ENCODE measurements at regions not wholly inside any gene's neighbourhood (a gene's known extent, or its start where the extent isn't known, plus 50 kb on each side); places are given as distances from the start of the nearest gene placed in this dataset.

- TF ChIP-seq CTCF (IDR thresholded peaks at IDR 0.05; ENCODE audit: poor library complexity, severe bottlenecking) (no peak), POLR2AphosphoS5 (IDR thresholded peaks at IDR 0.05) (no peak), RAD21 (conservative IDR thresholded peaks at IDR 0.05) (no peak), EZH2 (IDR thresholded peaks at IDR 0.05; ENCODE audit: borderline replicate concordance, insufficient read depth, low read length, poor library complexity, severe bottlenecking) (no peak), TAF1 (IDR thresholded peaks at IDR 0.05; ENCODE audit: low read depth) (no peak)
These were observed 221.8 kb downstream of the RPIA start for GRCh38 chr2:88913280-88913679.
